IMR-90 (cell line): ENCODE measurements at regions not wholly inside any gene's neighbourhood (a gene's known extent, or its start where the extent isn't known, plus 50 kb on each side); places are given as distances from the start of the nearest gene placed in this dataset.

Source experiments
- ATAC-seq: fragments of 200-7000 bp; cut with Tn5 transposase; 2 replicates; pipeline ENCODE4 v1.9.1; 2020; ENCODE audit warnings: low read depth, mild to moderate bottlenecking, moderate library complexity
- BruUV-seq: library from RNA; stranded (reverse); fragments of 400-500 nt; replicated peaks from 2 replicates; lab custom pipeline; 2021; lab: Mats Ljungman, UMichigan
- CTCF ChIA-PET: fragments of 300-600 bp; formaldehyde crosslinking; extraction: SDS; loops from one replicate; lab custom pipeline; 2021; ENCODE audit warnings: antibody characterized with exemption; lab: Yijun Ruan, JAX
- POLR2A ChIA-PET: fragments of 300-600 bp; sonication (Branson Sonifier 250); formaldehyde crosslinking; loops from one replicate; lab custom pipeline; 2022; ENCODE audit warnings: antibody characterized with exemption; ENCODE audit not compliant: unreplicated experiment; lab: Charles Lee
- DNase-seq: peaks from one replicate; pipeline ENCODE4 v3.0.0; 2013
- H2AFZ ChIP-seq: replicated peaks from 2 replicates; pipeline ENCODE3; 2013; ENCODE audit warnings: low read length, mild to moderate bottlenecking; ENCODE audit not compliant: poor library complexity
- H2AK5ac ChIP-seq: 2 replicates; pipeline ENCODE4 v1.6.1; 2013; ENCODE audit warnings: low read depth, low read length, inconsistent platforms
- H2AK9ac ChIP-seq: replicated peaks from 2 replicates; pipeline ENCODE3; 2013; ENCODE audit warnings: mild to moderate bottlenecking, low read depth, low read length, moderate library complexity; ENCODE audit not compliant: poor library complexity
- H2BK120ac ChIP-seq: 2 replicates; pipeline ENCODE4 v1.6.1; 2013; ENCODE audit warnings: low read depth, low read length, inconsistent platforms
- H2BK15ac ChIP-seq: 3 replicates; pipeline ENCODE4 v1.6.1; 2013; ENCODE audit warnings: low read depth, low read length, inconsistent platforms
- H2BK20ac ChIP-seq: 2 replicates; pipeline ENCODE4 v1.6.1; 2013; ENCODE audit warnings: low read depth, mild to moderate bottlenecking, inconsistent platforms, low read length, moderate library complexity
- H2BK5ac ChIP-seq: 2 replicates; pipeline ENCODE4 v1.6.1; 2013; ENCODE audit warnings: mild to moderate bottlenecking, low read depth, low read length, inconsistent platforms; ENCODE audit not compliant: poor library complexity, severe bottlenecking
- H3K14ac ChIP-seq: replicated peaks from 2 replicates; pipeline ENCODE4 v1.6.1; 2013; ENCODE audit warnings: low read depth, low read length, inconsistent platforms
- H3K18ac ChIP-seq: 2 replicates; pipeline ENCODE4 v1.6.1; 2013; ENCODE audit warnings: low read depth, low read length, control low read depth
- H3K23ac ChIP-seq: 2 replicates; pipeline ENCODE4 v1.6.1; 2013; ENCODE audit warnings: low read depth, low read length, inconsistent platforms
- H3K27ac ChIP-seq: 2 replicates; pipeline ENCODE4 v1.5.1; 2013; ENCODE audit warnings: mild to moderate bottlenecking, control low read depth, low read length; ENCODE audit not compliant: insufficient read depth
- H3K27me3 ChIP-seq: 2 replicates; pipeline ENCODE4 v1.6.1; 2013; ENCODE audit warnings: low read length; ENCODE audit not compliant: control insufficient read depth, insufficient read depth
- H3K36me3 ChIP-seq: 2 replicates; pipeline ENCODE4 v1.6.1; 2013; ENCODE audit warnings: low read length, mixed read lengths; ENCODE audit not compliant: control insufficient read depth, insufficient read depth
- H3K4ac ChIP-seq: 2 replicates; pipeline ENCODE4 v1.6.1; 2013; ENCODE audit warnings: low read depth, low read length, inconsistent platforms
- H3K4me1 ChIP-seq: 2 replicates; pipeline ENCODE4 v1.6.1; 2013; ENCODE audit warnings: low read length, mixed read lengths; ENCODE audit not compliant: control insufficient read depth, insufficient read depth
- H3K4me2 ChIP-seq: 2 replicates; pipeline ENCODE4 v1.6.1; 2013; ENCODE audit warnings: low read depth, mild to moderate bottlenecking, control low read depth, low read length, moderate library complexity
- H3K4me3 ChIP-seq: 2 replicates; pipeline ENCODE4 v1.5.1; 2013; ENCODE audit warnings: low read depth, mild to moderate bottlenecking, control low read depth, low read length, moderate library complexity; ENCODE audit not compliant: insufficient read depth
- H3K56ac ChIP-seq: 2 replicates; pipeline ENCODE4 v1.6.1; 2013; ENCODE audit warnings: low read length, inconsistent platforms; ENCODE audit not compliant: insufficient read depth; ENCODE audit errors: extremely low read depth
- H3K79me1 ChIP-seq, 2 experiments: 2 replicates each; pipeline ENCODE4 v1.6.1; 2013; ENCODE audit warnings: low read length in 2 of 2, inconsistent platforms in 1 of 2, low read depth in 1 of 2
- H3K9ac ChIP-seq: 2 replicates; pipeline ENCODE4 v1.6.1; 2013; ENCODE audit warnings: low read depth, low read length, control low read depth
- H3K9me1 ChIP-seq: 2 replicates; pipeline ENCODE4 v1.6.1; 2013; ENCODE audit warnings: low read length, inconsistent platforms; ENCODE audit not compliant: insufficient read depth
- H3K9me3 ChIP-seq: 2 replicates; pipeline ENCODE4 v1.6.1; 2013; ENCODE audit warnings: low read length; ENCODE audit not compliant: control insufficient read depth, insufficient read depth
- H4K20me1 ChIP-seq: 2 replicates; pipeline ENCODE4 v1.6.1; 2013; ENCODE audit warnings: low read length, inconsistent platforms; ENCODE audit not compliant: insufficient read depth
- H4K5ac ChIP-seq: 2 replicates; pipeline ENCODE4 v1.6.1; 2013; ENCODE audit warnings: mild to moderate bottlenecking, low read depth, low read length, control low read depth
- H4K8ac ChIP-seq, 2 experiments: 2 replicates each; pipeline ENCODE4 v1.6.1; 2013; ENCODE audit warnings: low read depth in 2 of 2, low read length in 2 of 2, control low read depth in 1 of 2, inconsistent platforms in 1 of 2
- H4K91ac ChIP-seq: 2 replicates; pipeline ENCODE4 v1.6.1; 2013; ENCODE audit warnings: low read depth, low read length, inconsistent platforms; ENCODE audit not compliant: insufficient read depth
- BHLHE40 ChIP-seq: fragments of 150-350 bp; IDR thresholded peaks from 2 replicates; pipeline ENCODE4 v1.6.1; 2016; ENCODE audit warnings: mild to moderate bottlenecking, low read depth, low read length
- CEBPB ChIP-seq: IDR thresholded peaks from 2 replicates; pipeline ENCODE4 v1.6.1; 2012; ENCODE audit warnings: low read depth, low read length, improper control_type of control experiment
- CHD1 ChIP-seq: IDR thresholded peaks from 2 replicates; pipeline ENCODE4 v1.6.1; 2012; ENCODE audit warnings: low read depth, low read length, improper control_type of control experiment
- CTCF ChIP-seq: conservative IDR thresholded peaks from 2 replicates; pipeline ENCODE4 v1.5.1; 2012; ENCODE audit warnings: mild to moderate bottlenecking, low read depth, low read length, improper control_type of control experiment
- FOS ChIP-seq: fragments of 150-350 bp; IDR thresholded peaks from 2 replicates; pipeline ENCODE4 v1.6.1; 2016; ENCODE audit warnings: low read depth, low read length
- MAFK ChIP-seq: IDR thresholded peaks from 2 replicates; pipeline ENCODE4 v1.6.1; 2012; ENCODE audit warnings: low read depth, low read length, improper control_type of control experiment
- MAZ ChIP-seq: IDR thresholded peaks from 2 replicates; pipeline ENCODE4 v1.6.1; 2012; ENCODE audit warnings: low read depth, mild to moderate bottlenecking, low read length, improper control_type of control experiment, moderate library complexity, borderline replicate concordance
- MXI1 ChIP-seq: IDR thresholded peaks from 2 replicates; pipeline ENCODE4 v1.6.1; 2012; ENCODE audit warnings: low read depth, mild to moderate bottlenecking, low read length, moderate library complexity, borderline replicate concordance
- NFE2L2 ChIP-seq: fragments of 150-350 bp; IDR thresholded peaks from 2 replicates; pipeline ENCODE4 v1.6.1; 2016; ENCODE audit warnings: low read depth, mild to moderate bottlenecking, low read length
- POLR2A ChIP-seq: IDR thresholded peaks from 2 replicates; pipeline ENCODE4 v1.6.1; 2012; ENCODE audit warnings: mild to moderate bottlenecking, low read depth, low read length
- RAD21 ChIP-seq: IDR thresholded peaks from 2 replicates; pipeline ENCODE4 v1.6.1; 2012; ENCODE audit warnings: low read length, improper control_type of control experiment
- RCOR1 ChIP-seq: IDR thresholded peaks from 2 replicates; pipeline ENCODE4 v1.6.1; 2012; ENCODE audit warnings: mild to moderate bottlenecking, low read length, improper control_type of control experiment; ENCODE audit not compliant: insufficient replicate concordance
- RFX5 ChIP-seq: IDR thresholded peaks from 2 replicates; pipeline ENCODE4 v1.8.0; 2012; ENCODE audit warnings: low read depth, mild to moderate bottlenecking, low read length, moderate library complexity
- SMC3 ChIP-seq: fragments of 150-350 bp; IDR thresholded peaks from 2 replicates; pipeline ENCODE4 v1.6.1; 2016; ENCODE audit warnings: low read depth, mild to moderate bottlenecking, antibody characterized with exemption, low read length, moderate library complexity
- USF2 ChIP-seq: fragments of 150-350 bp; IDR thresholded peaks from 2 replicates; pipeline ENCODE4 v1.6.1; 2017; ENCODE audit warnings: mild to moderate bottlenecking, antibody characterized with exemption, low read length, low read depth
- WGBS, 2 experiments: methylation state at CpG; one replicate each; pipeline versions ENCODE4 v1.1.5 to v1.1.7; 2013; ENCODE audit warnings: missing lambda C conversion rate in 2 of 2; ENCODE audit not compliant: insufficient read length in 1 of 2; ENCODE audit errors: extremely low coverage in 2 of 2; 5-methylcytosine and 5-hydroxymethylcytosine counted together
- dilution Hi-C: fragments of 300-500 bp; cut with HindIII; formaldehyde crosslinking; loops from one replicate; pipeline ENCODE4 v1.14.3; 2018; ENCODE audit warnings: low sequenced_read_pairs; ENCODE audit not compliant: unreplicated experiment
- in situ Hi-C: fragments of 300-500 bp; cut with MboI; formaldehyde crosslinking; loops from 3 replicates; pipeline ENCODE4 v1.14.3; 2019; ENCODE audit warnings: low sequenced_read_pairs, inconsistent platforms, mixed read lengths
- intact Hi-C: fragments of 100-400 bp; cut with micrococcal nuclease; formaldehyde crosslinking; loops from 2 replicates; pipeline ENCODE4 v1.10.0; 2022
- TF ChIP-seq, protein P1 (sequence below): fragments of 150-350 bp; IDR thresholded peaks from 2 replicates; pipeline ENCODE4 v1.6.1; 2016; ENCODE audit warnings: low read depth, mild to moderate bottlenecking, low read length, moderate library complexity, borderline replicate concordance

- no TSS peak for BruUV-seq
- H4K91ac ChIP-seq, result no peak overlapping the region
- H4K8ac ChIP-seq, result no peak overlapping the region
- H3K4me1 ChIP-seq, result no peaks in the 10 kb centered on the region
- H3K4me3 ChIP-seq, result no peak overlapping the region
- ATAC-seq, result no peak
- no peak overlapping the region for H3K23ac ChIP-seq
- intact Hi-C loops (no loop called here), in situ Hi-C loops (no loop called here), dilution Hi-C loops (no loop called here)
- H2BK5ac ChIP-seq, result no peak overlapping the region
- no peak overlapping the region for H3K4ac ChIP-seq
- no peak overlapping the region for H3K18ac ChIP-seq
- H3K9me3 ChIP-seq, result no peaks in the 10 kb centered on the region
- H2AK5ac ChIP-seq, result no peak overlapping the region
- H3K14ac ChIP-seq, result no peak overlapping the region
- H3K79me1 ChIP-seq, result no peaks in the 10 kb centered on the region
- DNase-seq, result no peak
- no peak overlapping the region for H3K56ac ChIP-seq
- H2AK9ac ChIP-seq, result no peak overlapping the region
- H2AFZ ChIP-seq, result no peak overlapping the region
- H3K27me3 ChIP-seq, result no peaks in the 10 kb centered on the region
- H3K9me1 ChIP-seq, result no peaks in the 10 kb centered on the region
- H2BK120ac ChIP-seq, result no peak overlapping the region
- no peak overlapping the region for H2BK20ac ChIP-seq
- no peak overlapping the region for H3K9ac ChIP-seq
- H3K27ac ChIP-seq, result no peak overlapping the region
- no peak overlapping the region for H4K5ac ChIP-seq
- ChIA-PET CTCF (no interaction called here), POLR2A (no interaction called here)
- no peak overlapping the region for H2BK15ac ChIP-seq
- H3K36me3 ChIP-seq, result no peaks in the 10 kb centered on the region
- no peak overlapping the region for H3K4me2 ChIP-seq
- TF ChIP-seq MXI1, result no peak
- no peak for TF ChIP-seq SMC3
- TF ChIP-seq NFE2L2, result no peak
- no peak for TF ChIP-seq FOS
- no peak for TF ChIP-seq BHLHE40
- TF ChIP-seq, protein P1, sequence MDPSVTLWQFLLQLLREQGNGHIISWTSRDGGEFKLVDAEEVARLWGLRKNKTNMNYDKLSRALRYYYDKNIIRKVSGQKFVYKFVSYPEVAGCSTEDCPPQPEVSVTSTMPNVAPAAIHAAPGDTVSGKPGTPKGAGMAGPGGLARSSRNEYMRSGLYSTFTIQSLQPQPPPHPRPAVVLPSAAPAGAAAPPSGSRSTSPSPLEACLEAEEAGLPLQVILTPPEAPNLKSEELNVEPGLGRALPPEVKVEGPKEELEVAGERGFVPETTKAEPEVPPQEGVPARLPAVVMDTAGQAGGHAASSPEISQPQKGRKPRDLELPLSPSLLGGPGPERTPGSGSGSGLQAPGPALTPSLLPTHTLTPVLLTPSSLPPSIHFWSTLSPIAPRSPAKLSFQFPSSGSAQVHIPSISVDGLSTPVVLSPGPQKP, result no peak
- no peak for TF ChIP-seq CEBPB
- no peak for TF ChIP-seq CHD1
- TF ChIP-seq MAFK, result no peak
- TF ChIP-seq RAD21, result no peak
- TF ChIP-seq CTCF, result no peak
- no peak for TF ChIP-seq RCOR1
- no peak for TF ChIP-seq POLR2A
- no peak for TF ChIP-seq USF2
- no peak for TF ChIP-seq RFX5
- no peak for TF ChIP-seq MAZ
- H4K20me1 ChIP-seq, result no peaks in the 10 kb centered on the region
- no CpG with 5 or more reads among the region's 2 CpGs for WGBS, 2 experiments
Measured at GRCh38 chr7:25982684-25983083, 169.3 kb upstream of the NFE2L3 start.
